Progenitor cell of endocrine pancreas (in vitro differentiated cells): ENCODE measurements at regions not wholly inside any gene's neighbourhood (a gene's known extent, or its start where the extent isn't known, plus 50 kb on each side); places are given as distances from the start of the nearest gene placed in this dataset.

Experiments
- DNase-seq: peaks from one replicate; pipeline ENCODE4 v3.0.0; 2021; ENCODE audit warnings: low spot score; ENCODE audit not compliant: unreplicated experiment
- H3K27ac Mint-ChIP-seq: 2 replicates; pipeline ENCODE4 v1.8.0; 2021; ENCODE audit warnings: mild to moderate bottlenecking, moderate library complexity, mixed read lengths
- H3K27me3 Mint-ChIP-seq: 2 replicates; pipeline ENCODE4 v1.8.0; 2021; ENCODE audit warnings: mixed read lengths
- H3K36me3 Mint-ChIP-seq: 2 replicates; pipeline ENCODE4 v1.8.0; 2022; ENCODE audit warnings: mixed read lengths; ENCODE audit not compliant: insufficient read depth
- H3K4me1 Mint-ChIP-seq: 2 replicates; pipeline ENCODE4 v1.8.0; 2021; ENCODE audit warnings: low read depth, mixed read lengths
- H3K4me3 Mint-ChIP-seq: 2 replicates; pipeline ENCODE4 v1.8.0; 2021; ENCODE audit warnings: low read depth, mild to moderate bottlenecking, moderate library complexity, mixed read lengths
- H3K9me3 Mint-ChIP-seq: 2 replicates; pipeline ENCODE4 v1.8.0; 2021; ENCODE audit warnings: low read depth, mixed read lengths
- CTCF ChIP-seq: fragments of 200-600 bp; sonication (generic); IDR thresholded peaks from one replicate; pipeline ENCODE4 v1.5.0; 2021; ENCODE audit warnings: antibody characterized with exemption, mild to moderate bottlenecking; ENCODE audit not compliant: unreplicated experiment

- no peaks in the 10 kb centered on the region for H3K36me3 Mint-ChIP-seq
- DNase-seq, result no peak
- H3K4me3 Mint-ChIP-seq, result no peak overlapping the region
- no peak for TF ChIP-seq CTCF
- no peaks in the 10 kb centered on the region for H3K27me3 Mint-ChIP-seq
- H3K4me1 Mint-ChIP-seq, result peaks cover 10% of the 10 kb centered on the region
- no peaks in the 10 kb centered on the region for H3K9me3 Mint-ChIP-seq
- H3K27ac Mint-ChIP-seq, result no peak overlapping the region
Observed at GRCh38 chr4:14816623-14817261, 185.5 kb upstream of the CPEB2 start.

- H3K36me3 Mint-ChIP-seq, result no peaks in the 10 kb centered on the region
- no peak for TF ChIP-seq CTCF
- H3K27me3 Mint-ChIP-seq, result peaks cover 17% of the 10 kb centered on the region
- peaks cover 10% of the 10 kb centered on the region for H3K4me1 Mint-ChIP-seq
- no peaks in the 10 kb centered on the region for H3K9me3 Mint-ChIP-seq
- no peak for DNase-seq
- no peak overlapping the region for H3K27ac Mint-ChIP-seq
- no peak overlapping the region for H3K4me3 Mint-ChIP-seq
Observed at GRCh38 chr4:14824189-14824588, 178.1 kb upstream of the CPEB2 start.

- no peak for TF ChIP-seq CTCF
- no peaks in the 10 kb centered on the region for H3K4me1 Mint-ChIP-seq
- no peak for DNase-seq
- H3K27ac Mint-ChIP-seq, result no peak overlapping the region
- no peaks in the 10 kb centered on the region for H3K9me3 Mint-ChIP-seq
- H3K4me3 Mint-ChIP-seq, result no peak overlapping the region
- no peaks in the 10 kb centered on the region for H3K36me3 Mint-ChIP-seq
- H3K27me3 Mint-ChIP-seq, result peaks cover 19% of the 10 kb centered on the region
Observed at GRCh38 chr4:14827111-14827510, 175.2 kb upstream of the CPEB2 start.

- H3K27me3 Mint-ChIP-seq, result peaks cover 3% of the 10 kb centered on the region
- no peak overlapping the region for H3K27ac Mint-ChIP-seq
- DNase-seq, result no peak
- H3K9me3 Mint-ChIP-seq, result no peaks in the 10 kb centered on the region
- H3K4me3 Mint-ChIP-seq, result no peak overlapping the region
- no peaks in the 10 kb centered on the region for H3K36me3 Mint-ChIP-seq
- no peak for TF ChIP-seq CTCF
- no peaks in the 10 kb centered on the region for H3K4me1 Mint-ChIP-seq
Observed at GRCh38 chr4:14829795-14830194, 172.5 kb upstream of the CPEB2 start.

- Mint-ChIP-seq H3K4me1 (no peaks in the 10 kb centered on the region), H3K9me3 (peaks cover 5% of the 10 kb centered on the region), H3K27ac (no peak overlapping the region), H3K4me3 (no peak overlapping the region), H3K27me3 (peaks cover 2% of the 10 kb centered on the region), H3K36me3 (no peaks in the 10 kb centered on the region)
- no peak for DNase-seq
- no peak for TF ChIP-seq CTCF
Observed at GRCh38 chr4:14831416-14831815, 170.9 kb upstream of the CPEB2 start.
